ENCODE measurements at regions not wholly inside any gene's neighbourhood (a gene's known extent, or its start where the extent isn't known, plus 50 kb on each side); places are given as distances from the start of the nearest gene placed in this dataset.

DNA sequence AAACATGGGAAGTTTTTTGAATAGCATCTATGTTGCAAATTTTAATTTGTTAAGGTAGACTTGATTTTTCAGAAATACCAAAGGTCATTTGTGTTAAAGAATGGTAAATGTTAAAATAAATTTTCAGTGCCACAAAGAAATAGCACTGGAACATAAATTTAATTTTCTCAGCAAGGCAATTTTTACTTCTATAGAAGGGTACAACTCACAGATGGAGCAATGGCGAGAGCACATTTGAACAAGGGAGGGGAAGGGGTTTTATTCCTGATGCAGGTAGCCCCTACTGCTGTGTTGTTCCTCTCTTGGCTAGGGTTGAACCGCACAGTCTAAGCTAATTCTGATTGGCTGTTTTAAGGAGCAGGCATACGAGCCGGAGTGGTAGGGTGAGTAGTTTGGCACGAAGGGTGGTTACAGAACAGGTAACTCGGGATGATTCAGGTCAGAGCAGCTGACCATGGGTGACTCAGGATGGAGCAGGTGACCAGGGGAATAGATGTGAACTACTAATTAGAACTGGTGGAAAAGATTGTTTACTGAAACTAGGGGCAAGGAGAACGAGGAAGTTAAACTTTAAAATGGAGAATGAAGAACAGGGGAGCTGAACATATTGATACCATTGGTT is 50.1 kb upstream of the PSME4 start:
- DNase-seq = no peak
- Histone ChIP-seq H3K27ac (no peak overlapping the region), H3K36me3 (ENCODE audit: low read depth, missing control alignments) (no peaks in the 10 kb centered on the region), H3K4me1 (no peaks in the 10 kb centered on the region), H3K9me3 (no peaks in the 10 kb centered on the region), H3K27me3 (no peaks in the 10 kb centered on the region), H3K4me3 (no peak overlapping the region)
- intact Hi-C loops (cut with DNase I; ENCODE audit: low total_unique reads) = no loop called here
- WGBS, 2 donors = 91 to 98% methylated on average over 7 of the region's 7 CpGs
- TF ChIP-seq, protein P1, sequence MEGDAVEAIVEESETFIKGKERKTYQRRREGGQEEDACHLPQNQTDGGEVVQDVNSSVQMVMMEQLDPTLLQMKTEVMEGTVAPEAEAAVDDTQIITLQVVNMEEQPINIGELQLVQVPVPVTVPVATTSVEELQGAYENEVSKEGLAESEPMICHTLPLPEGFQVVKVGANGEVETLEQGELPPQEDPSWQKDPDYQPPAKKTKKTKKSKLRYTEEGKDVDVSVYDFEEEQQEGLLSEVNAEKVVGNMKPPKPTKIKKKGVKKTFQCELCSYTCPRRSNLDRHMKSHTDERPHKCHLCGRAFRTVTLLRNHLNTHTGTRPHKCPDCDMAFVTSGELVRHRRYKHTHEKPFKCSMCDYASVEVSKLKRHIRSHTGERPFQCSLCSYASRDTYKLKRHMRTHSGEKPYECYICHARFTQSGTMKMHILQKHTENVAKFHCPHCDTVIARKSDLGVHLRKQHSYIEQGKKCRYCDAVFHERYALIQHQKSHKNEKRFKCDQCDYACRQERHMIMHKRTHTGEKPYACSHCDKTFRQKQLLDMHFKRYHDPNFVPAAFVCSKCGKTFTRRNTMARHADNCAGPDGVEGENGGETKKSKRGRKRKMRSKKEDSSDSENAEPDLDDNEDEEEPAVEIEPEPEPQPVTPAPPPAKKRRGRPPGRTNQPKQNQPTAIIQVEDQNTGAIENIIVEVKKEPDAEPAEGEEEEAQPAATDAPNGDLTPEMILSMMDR (IDR thresholded peaks at IDR 0.05) = no peak
- no peak for TF ChIP-seq POLR2A (IDR thresholded peaks at IDR 0.05)
